ENCODE measurements at regions not wholly inside any gene's neighbourhood (a gene's known extent, or its start where the extent isn't known, plus 50 kb on each side); places are given as distances from the start of the nearest gene placed in this dataset.

DNA sequence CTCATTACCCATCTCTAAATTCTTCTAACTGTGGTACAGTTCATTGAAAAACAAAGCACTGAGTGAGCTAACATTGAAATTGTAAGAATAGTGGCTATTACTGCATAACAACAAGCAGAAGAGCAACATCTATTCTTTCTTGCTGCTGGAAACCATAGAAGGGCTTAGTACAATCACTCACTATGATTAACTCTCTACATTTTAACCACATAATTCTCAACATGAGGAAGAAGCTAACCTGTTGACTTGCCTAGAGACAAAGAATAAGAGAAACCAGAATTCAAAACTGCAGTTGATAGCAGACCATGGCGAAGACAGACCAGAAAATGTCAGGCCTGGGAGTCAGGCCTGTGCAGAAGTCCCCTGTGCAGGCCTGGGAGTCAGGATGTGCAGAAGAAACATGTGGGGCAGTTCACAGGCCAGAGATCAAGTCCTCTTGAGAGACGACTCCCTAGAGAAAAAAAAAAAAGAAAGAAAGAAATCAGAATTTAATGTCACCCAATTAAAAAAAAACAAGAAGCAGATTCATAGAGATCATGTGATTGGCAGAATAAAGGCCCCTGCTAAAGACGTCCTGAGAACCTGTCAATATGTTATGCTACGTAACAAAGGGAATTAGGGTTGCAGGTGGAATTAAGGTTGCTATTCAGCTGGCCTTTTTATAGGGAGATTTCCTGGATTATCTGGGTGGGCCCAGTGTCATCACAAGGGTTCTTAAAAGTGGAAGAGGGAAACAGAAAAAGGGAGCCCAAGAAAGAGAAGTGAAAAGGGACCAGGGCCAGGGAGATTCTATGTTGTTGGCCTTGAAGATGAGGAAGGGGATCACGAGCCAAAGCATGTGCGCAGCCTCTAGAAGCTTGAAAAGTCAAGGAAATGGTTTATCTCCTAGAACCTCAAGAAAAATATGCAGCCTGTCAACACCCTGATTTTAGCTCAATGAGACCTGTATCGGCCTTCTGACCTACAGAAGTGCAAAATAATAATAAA lies 94.9 kb downstream of the MRPL39 start:
- DNase-seq (ENCODE audit: low read depth in 1 of 2, low spot score in 1 of 2) (no peak), FAIRE-seq (no peak), ATAC-seq (no peak)
- no peak overlapping the region for H3K4me2 ChIP-seq
- no peaks in the 10 kb centered on the region for H3K9me3 ChIP-seq
- TF ChIP-seq CHD4 (IDR thresholded peaks at IDR 0.05; ENCODE audit: borderline replicate concordance) = no peak
- TF ChIP-seq HOXA7 (CRISPR knock-in tag; IDR thresholded peaks at IDR 0.05) = no peak
- TF ChIP-seq GATA3 (IDR thresholded peaks at IDR 0.05; ENCODE audit: borderline replicate concordance) = no peak
- TF ChIP-seq NPAS2 (CRISPR knock-in tag; IDR thresholded peaks at IDR 0.05; ENCODE audit: borderline replicate concordance) = no peak
- H3K4me1 ChIP-seq = no peaks in the 10 kb centered on the region
- CTCF ChIA-PET = no interaction called here
- POLR2A ChIA-PET = no interaction called here
- no peak overlapping the region for H3K27ac ChIP-seq
- H3K4me3 ChIP-seq = no peak overlapping the region
- 27% methylated on average over 7 of the region's 7 CpGs for WGBS (ENCODE audit: missing lambda C conversion rate)

DNA sequence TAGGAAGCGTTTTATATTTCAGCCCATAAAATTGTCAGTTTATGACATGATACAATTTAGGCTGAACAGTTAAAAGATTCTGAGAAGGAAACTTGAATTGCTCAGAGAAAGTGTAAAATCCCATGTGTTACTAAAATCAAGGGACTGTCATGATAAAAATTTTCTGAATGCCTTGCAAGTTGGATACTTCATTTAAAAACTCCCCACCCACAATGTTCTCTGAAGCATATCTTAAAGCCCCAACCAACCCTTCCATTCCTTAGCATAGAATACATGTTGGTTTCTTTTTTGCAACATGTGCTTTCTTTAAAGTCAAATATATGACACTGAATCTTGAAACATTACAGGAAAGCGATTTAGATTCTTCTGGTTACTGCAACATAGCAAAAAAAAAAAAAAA lies 97.4 kb downstream of the MRPL39 start:
- no peak for ATAC-seq
- WGBS (ENCODE audit: missing lambda C conversion rate) = 45% methylated on average over 2 of the region's 2 CpGs

DNA sequence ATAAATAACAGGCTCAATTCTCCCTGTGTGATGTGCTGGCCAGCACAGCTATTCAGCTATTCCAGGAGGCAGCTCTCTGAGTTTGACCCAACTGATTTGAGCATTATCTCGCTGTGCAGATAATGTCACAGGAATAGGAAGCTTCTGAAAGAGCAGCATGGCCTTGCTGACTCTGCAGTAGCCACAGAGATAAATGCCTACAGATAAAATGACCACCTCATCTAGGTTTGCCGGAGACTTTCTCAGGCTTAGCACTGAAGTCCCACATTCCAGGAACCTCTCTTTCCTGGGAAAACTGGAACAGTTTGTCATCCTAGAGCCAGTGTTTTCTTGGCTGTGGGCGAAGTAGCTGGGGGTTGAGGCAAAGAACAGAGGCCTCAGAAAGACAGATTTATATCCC lies 98.9 kb downstream of the MRPL39 start:
- H3K4me3 ChIP-seq = no peak overlapping the region
- DNase-seq (ENCODE audit: low read depth in 1 of 2, low spot score in 1 of 2) = no peak
- ChIA-PET CTCF (no interaction called here), POLR2A (no interaction called here)
- H3K27ac ChIP-seq = no peak overlapping the region
- TF ChIP-seq HDAC2 (IDR thresholded peaks at IDR 0.05) (no peak), MAZ (IDR thresholded peaks at IDR 0.05; ENCODE audit: borderline replicate concordance, low read depth, low read length) (no peak), HEYL (CRISPR knock-in tag; IDR thresholded peaks at IDR 0.05) (no peak), EHMT2 (IDR thresholded peaks at IDR 0.05; ENCODE audit: low read depth) (no peak), ZSCAN20 (CRISPR knock-in tag; IDR thresholded peaks at IDR 0.05) (no peak)
- TF ChIP-seq, protein P1, sequence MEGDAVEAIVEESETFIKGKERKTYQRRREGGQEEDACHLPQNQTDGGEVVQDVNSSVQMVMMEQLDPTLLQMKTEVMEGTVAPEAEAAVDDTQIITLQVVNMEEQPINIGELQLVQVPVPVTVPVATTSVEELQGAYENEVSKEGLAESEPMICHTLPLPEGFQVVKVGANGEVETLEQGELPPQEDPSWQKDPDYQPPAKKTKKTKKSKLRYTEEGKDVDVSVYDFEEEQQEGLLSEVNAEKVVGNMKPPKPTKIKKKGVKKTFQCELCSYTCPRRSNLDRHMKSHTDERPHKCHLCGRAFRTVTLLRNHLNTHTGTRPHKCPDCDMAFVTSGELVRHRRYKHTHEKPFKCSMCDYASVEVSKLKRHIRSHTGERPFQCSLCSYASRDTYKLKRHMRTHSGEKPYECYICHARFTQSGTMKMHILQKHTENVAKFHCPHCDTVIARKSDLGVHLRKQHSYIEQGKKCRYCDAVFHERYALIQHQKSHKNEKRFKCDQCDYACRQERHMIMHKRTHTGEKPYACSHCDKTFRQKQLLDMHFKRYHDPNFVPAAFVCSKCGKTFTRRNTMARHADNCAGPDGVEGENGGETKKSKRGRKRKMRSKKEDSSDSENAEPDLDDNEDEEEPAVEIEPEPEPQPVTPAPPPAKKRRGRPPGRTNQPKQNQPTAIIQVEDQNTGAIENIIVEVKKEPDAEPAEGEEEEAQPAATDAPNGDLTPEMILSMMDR (IDR thresholded peaks at IDR 0.05) = no peak
- TF ChIP-seq, protein P2, sequence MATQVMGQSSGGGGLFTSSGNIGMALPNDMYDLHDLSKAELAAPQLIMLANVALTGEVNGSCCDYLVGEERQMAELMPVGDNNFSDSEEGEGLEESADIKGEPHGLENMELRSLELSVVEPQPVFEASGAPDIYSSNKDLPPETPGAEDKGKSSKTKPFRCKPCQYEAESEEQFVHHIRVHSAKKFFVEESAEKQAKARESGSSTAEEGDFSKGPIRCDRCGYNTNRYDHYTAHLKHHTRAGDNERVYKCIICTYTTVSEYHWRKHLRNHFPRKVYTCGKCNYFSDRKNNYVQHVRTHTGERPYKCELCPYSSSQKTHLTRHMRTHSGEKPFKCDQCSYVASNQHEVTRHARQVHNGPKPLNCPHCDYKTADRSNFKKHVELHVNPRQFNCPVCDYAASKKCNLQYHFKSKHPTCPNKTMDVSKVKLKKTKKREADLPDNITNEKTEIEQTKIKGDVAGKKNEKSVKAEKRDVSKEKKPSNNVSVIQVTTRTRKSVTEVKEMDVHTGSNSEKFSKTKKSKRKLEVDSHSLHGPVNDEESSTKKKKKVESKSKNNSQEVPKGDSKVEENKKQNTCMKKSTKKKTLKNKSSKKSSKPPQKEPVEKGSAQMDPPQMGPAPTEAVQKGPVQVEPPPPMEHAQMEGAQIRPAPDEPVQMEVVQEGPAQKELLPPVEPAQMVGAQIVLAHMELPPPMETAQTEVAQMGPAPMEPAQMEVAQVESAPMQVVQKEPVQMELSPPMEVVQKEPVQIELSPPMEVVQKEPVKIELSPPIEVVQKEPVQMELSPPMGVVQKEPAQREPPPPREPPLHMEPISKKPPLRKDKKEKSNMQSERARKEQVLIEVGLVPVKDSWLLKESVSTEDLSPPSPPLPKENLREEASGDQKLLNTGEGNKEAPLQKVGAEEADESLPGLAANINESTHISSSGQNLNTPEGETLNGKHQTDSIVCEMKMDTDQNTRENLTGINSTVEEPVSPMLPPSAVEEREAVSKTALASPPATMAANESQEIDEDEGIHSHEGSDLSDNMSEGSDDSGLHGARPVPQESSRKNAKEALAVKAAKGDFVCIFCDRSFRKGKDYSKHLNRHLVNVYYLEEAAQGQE (IDR thresholded peaks at IDR 0.05) = no peak
- 40% methylated on average over 3 of the region's 3 CpGs for WGBS (ENCODE audit: missing lambda C conversion rate)
- no peaks in the 10 kb centered on the region for H3K9me3 ChIP-seq
- ATAC-seq = no peak
- H3K4me2 ChIP-seq = no peak overlapping the region
- no peaks in the 10 kb centered on the region for H3K4me1 ChIP-seq
- no peak for FAIRE-seq

More for the DNA sequence above, 97.4 kb downstream of the MRPL39 start:
- Histone ChIP-seq H3K4me1 (no peaks in the 10 kb centered on the region), H3K4me2 (no peak overlapping the region), H3K27ac (no peak overlapping the region), H3K9me3 (no peaks in the 10 kb centered on the region), H3K4me3 (no peak overlapping the region)
- FAIRE-seq (no peak), DNase-seq (ENCODE audit: low read depth in 1 of 2, low spot score in 1 of 2) (no peak)
- ChIA-PET CTCF (no interaction called here), POLR2A (no interaction called here)
- TF ChIP-seq JUN (IDR thresholded peaks at IDR 0.05) (no peak), ZNF302 (CRISPR knock-in tag; IDR thresholded peaks at IDR 0.05) (no peak), CHD4 (IDR thresholded peaks at IDR 0.05; ENCODE audit: borderline replicate concordance) (no peak), CEBPB (IDR thresholded peaks at IDR 0.05) (no peak), NR3C1 (IDR thresholded peaks at IDR 0.05) (no peak), BHLHE40 (IDR thresholded peaks at IDR 0.05; ENCODE audit: low read depth, low read length) (no peak), NPAS2 (CRISPR knock-in tag; IDR thresholded peaks at IDR 0.05; ENCODE audit: borderline replicate concordance) (no peak), EHMT2 (IDR thresholded peaks at IDR 0.05; ENCODE audit: low read depth) (no peak), TP53 (CRISPR knock-in tag; IDR thresholded peaks at IDR 0.05) (no peak), EHF (CRISPR knock-in tag; IDR thresholded peaks at IDR 0.05) (no peak), ZC3H11A (IDR thresholded peaks at IDR 0.05) (no peak), JUNB (IDR thresholded peaks at IDR 0.05) (no peak)
- TF ChIP-seq, protein P3, sequence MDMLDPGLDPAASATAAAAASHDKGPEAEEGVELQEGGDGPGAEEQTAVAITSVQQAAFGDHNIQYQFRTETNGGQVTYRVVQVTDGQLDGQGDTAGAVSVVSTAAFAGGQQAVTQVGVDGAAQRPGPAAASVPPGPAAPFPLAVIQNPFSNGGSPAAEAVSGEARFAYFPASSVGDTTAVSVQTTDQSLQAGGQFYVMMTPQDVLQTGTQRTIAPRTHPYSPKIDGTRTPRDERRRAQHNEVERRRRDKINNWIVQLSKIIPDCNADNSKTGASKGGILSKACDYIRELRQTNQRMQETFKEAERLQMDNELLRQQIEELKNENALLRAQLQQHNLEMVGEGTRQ (IDR thresholded peaks at IDR 0.05) = no peak
- TF ChIP-seq, protein P4, sequence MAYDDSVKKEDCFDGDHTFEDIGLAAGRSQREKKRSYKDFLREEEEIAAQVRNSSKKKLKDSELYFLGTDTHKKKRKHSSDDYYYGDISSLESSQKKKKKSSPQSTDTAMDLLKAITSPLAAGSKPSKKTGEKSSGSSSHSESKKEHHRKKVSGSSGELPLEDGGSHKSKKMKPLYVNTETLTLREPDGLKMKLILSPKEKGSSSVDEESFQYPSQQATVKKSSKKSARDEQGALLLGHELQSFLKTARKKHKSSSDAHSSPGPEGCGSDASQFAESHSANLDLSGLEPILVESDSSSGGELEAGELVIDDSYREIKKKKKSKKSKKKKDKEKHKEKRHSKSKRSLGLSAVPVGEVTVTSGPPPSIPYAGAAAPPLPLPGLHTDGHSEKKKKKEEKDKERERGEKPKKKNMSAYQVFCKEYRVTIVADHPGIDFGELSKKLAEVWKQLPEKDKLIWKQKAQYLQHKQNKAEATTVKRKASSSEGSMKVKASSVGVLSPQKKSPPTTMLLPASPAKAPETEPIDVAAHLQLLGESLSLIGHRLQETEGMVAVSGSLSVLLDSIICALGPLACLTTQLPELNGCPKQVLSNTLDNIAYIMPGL (CRISPR knock-in tag; IDR thresholded peaks at IDR 0.05; ENCODE audit: borderline replicate concordance) = no peak
- TF ChIP-seq, protein P1 (IDR thresholded peaks at IDR 0.05) = no peak

Measured in A549 (cell line).